Neutrophil (primary cell): ENCODE measurements at regions not wholly inside any gene's neighbourhood (a gene's known extent, or its start where the extent isn't known, plus 50 kb on each side); places are given as distances from the start of the nearest gene placed in this dataset.

ENCODE experiments used
- H3K27ac ChIP-seq: fragments of 200-600 bp; sonication (generic); 2 replicates; pipeline ENCODE4 v1.5.1; 2016; ENCODE audit warnings: mild to moderate bottlenecking, moderate library complexity
- H3K27me3 ChIP-seq: fragments of 200-600 bp; sonication (generic); 2 replicates; pipeline ENCODE4 v1.6.0; 2016; ENCODE audit warnings: mild to moderate bottlenecking
- H3K36me3 ChIP-seq: fragments of 200-600 bp; sonication (generic); 2 replicates; pipeline ENCODE4 v1.5.1; 2017
- H3K4me1 ChIP-seq, 2 experiments: fragments of 200-600 bp in 1 of 2; sonication (generic) in 1 of 2; 1 replicate in 1 of 2; 2 replicates in 1 of 2; pipeline versions ENCODE4 v1.5.1 to v1.6.1; 2013 to 2016; ENCODE audit warnings: low read depth in 1 of 2, low read length in 1 of 2, mild to moderate bottlenecking in 1 of 2, moderate library complexity in 1 of 2; ENCODE audit not compliant: control insufficient read depth in 1 of 2, insufficient read depth in 1 of 2
- H3K4me3 ChIP-seq, 2 experiments: fragments of 200-600 bp in 1 of 2; sonication (generic) in 1 of 2; 1 replicate in 1 of 2; 2 replicates in 1 of 2; pipeline ENCODE4 v1.5.1; 2013 to 2016; ENCODE audit warnings: low read depth in 1 of 2, low read length in 1 of 2, mild to moderate bottlenecking in 1 of 2, moderate library complexity in 1 of 2
- H3K9me3 ChIP-seq: fragments of 200-600 bp; sonication (generic); 2 replicates; pipeline ENCODE4 v1.5.1; 2016
- CTCF ChIP-seq: fragments of 200-600 bp; sonication (generic); IDR thresholded peaks from 2 replicates; pipeline ENCODE4 v1.5.1; 2016; ENCODE audit warnings: antibody characterized with exemption

GRCh38 chr4:14568351-14568750, 433.9 kb upstream of the CPEB2 start:
- Histone ChIP-seq H3K27me3 (no peaks in the 10 kb centered on the region), H3K36me3 (no peaks in the 10 kb centered on the region), H3K4me1 (no peaks in the 10 kb centered on the region), H3K27ac (no peak overlapping the region), H3K9me3 (no peaks in the 10 kb centered on the region), H3K4me3 (no peak overlapping the region)
- no peak for TF ChIP-seq CTCF

- H3K4me3 ChIP-seq: no peak overlapping the region
- H3K9me3 ChIP-seq: no peaks in the 10 kb centered on the region
- no peaks in the 10 kb centered on the region for H3K4me1 ChIP-seq
- no peaks in the 10 kb centered on the region for H3K36me3 ChIP-seq
- H3K27me3 ChIP-seq: no peaks in the 10 kb centered on the region
- no peak for TF ChIP-seq CTCF
- no peak overlapping the region for H3K27ac ChIP-seq
These were observed 427.0 kb upstream of the CPEB2 start for GRCh38 chr4:14575289-14575688.

- no peak for TF ChIP-seq CTCF
- Histone ChIP-seq H3K27me3 (no peaks in the 10 kb centered on the region), H3K36me3 (no peaks in the 10 kb centered on the region), H3K4me1 (no peaks in the 10 kb centered on the region), H3K4me3 (no peak overlapping the region), H3K9me3 (no peaks in the 10 kb centered on the region), H3K27ac (no peak overlapping the region)
These were observed 426.4 kb upstream of the CPEB2 start for GRCh38 chr4:14575919-14576318.

DNA sequence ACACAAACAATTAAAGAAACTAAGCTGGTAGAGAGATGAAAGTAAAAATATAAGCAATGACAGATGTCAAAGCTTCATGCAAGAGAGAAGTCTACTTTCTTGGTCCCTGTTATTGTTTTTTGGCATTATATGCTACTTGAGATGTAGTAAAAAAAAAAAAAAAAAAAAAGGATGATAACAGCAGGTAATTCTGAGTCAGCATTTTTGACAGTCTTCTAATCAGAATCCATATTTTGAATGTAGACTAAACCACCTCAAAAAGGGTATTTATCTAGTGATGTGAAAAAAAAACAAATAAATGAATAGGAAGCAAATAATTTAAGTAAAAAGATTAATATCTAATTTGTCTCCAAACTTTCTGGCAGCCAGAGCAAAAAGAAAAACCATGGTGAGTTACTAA, 422.2 kb upstream of the CPEB2 start:
- Histone ChIP-seq H3K27me3 (no peaks in the 10 kb centered on the region), H3K27ac (no peak overlapping the region), H3K4me3 (no peak overlapping the region), H3K36me3 (no peaks in the 10 kb centered on the region), H3K9me3 (no peaks in the 10 kb centered on the region), H3K4me1 (no peaks in the 10 kb centered on the region)
- TF ChIP-seq CTCF: no peak

GRCh38 chr4:14581741-14582140, 420.5 kb upstream of the CPEB2 start:
- Histone ChIP-seq H3K27ac (no peak overlapping the region), H3K4me3 (no peak overlapping the region), H3K27me3 (no peaks in the 10 kb centered on the region), H3K9me3 (no peaks in the 10 kb centered on the region), H3K4me1 (no peaks in the 10 kb centered on the region), H3K36me3 (no peaks in the 10 kb centered on the region)
- no peak for TF ChIP-seq CTCF

DNA sequence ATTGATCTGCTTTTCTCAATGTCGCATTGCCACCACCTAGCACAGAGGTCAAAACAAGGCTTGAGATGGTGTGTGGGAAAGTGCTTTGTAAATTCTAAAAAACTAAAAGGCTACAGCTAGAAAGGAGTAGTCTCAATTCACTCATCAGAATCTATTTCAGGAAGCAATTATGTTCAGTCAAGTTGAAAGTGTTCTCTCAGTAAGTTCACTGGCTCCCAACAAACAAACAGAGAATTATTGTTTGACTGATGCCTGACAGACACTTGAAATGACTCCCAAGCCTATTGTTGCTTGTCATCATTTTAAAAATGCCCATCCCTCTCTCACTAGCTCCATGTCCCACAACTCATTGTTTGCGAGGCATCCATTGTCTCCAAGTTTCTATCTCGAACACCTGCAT, 419.6 kb upstream of the CPEB2 start:
- Histone ChIP-seq H3K4me1 (no peaks in the 10 kb centered on the region), H3K36me3 (no peaks in the 10 kb centered on the region), H3K4me3 (no peak overlapping the region), H3K9me3 (no peaks in the 10 kb centered on the region), H3K27me3 (no peaks in the 10 kb centered on the region), H3K27ac (no peak overlapping the region)
- no peak for TF ChIP-seq CTCF
